ENCODE measurements at regions not wholly inside any gene's neighbourhood (a gene's known extent, or its start where the extent isn't known, plus 50 kb on each side); places are given as distances from the start of the nearest gene placed in this dataset.
A peak's percentile ranks its signal among the peaks of the same experiment; 100 is the strongest.

- peak; percentile 61 to 79 for DNase-seq
- 2 to 9% methylated on average over 5 of the region's 5 CpGs for WGBS, 2 donors
- peak overlapping the region; percentile 21 to 56 (median 42) for H3K27ac ChIP-seq
- H3K36me3 ChIP-seq = no peaks in the 10 kb centered on the region
- intact Hi-C loops (cut with DNase I) = no loop called here
- TF ChIP-seq CTCF (IDR thresholded peaks at IDR 0.05) = peak in 1 of 6 experiments; percentile 5
- no peak for TF ChIP-seq POLR2A (IDR thresholded peaks at IDR 0.05)
- peaks cover 0 to 20% of the 10 kb centered on the region in 2 donors for H3K4me1 ChIP-seq
- peak overlapping the region in 1 of 3 donors; percentile 9 for H3K4me3 ChIP-seq (replicated peaks in 1 of 3)
- H3K27me3 ChIP-seq = no peaks in the 10 kb centered on the region
- no peaks in the 10 kb centered on the region for H3K9me3 ChIP-seq
Measured at GRCh38 chr18:61606759-61607158, 273.5 kb downstream of the CDH20 start.

- intact Hi-C loops (cut with DNase I) = no loop called here
- Histone ChIP-seq H3K27ac (peak overlapping the region; percentile 21 to 56 (median 42)), H3K36me3 (no peaks in the 10 kb centered on the region), H3K4me3 (replicated peaks in 1 of 3) (peak overlapping the region in 2 of 3 donors; percentile 7 to 9), H3K27me3 (no peaks in the 10 kb centered on the region), H3K9me3 (no peaks in the 10 kb centered on the region), H3K4me1 (peaks cover 0 to 20% of the 10 kb centered on the region in 2 donors)
- DNase-seq = peak; percentile 22 to 25
- TF ChIP-seq CTCF (IDR thresholded peaks at IDR 0.05) = no peak
- no peak for TF ChIP-seq POLR2A (IDR thresholded peaks at IDR 0.05)
- WGBS, 2 donors = 28 to 37% methylated on average over 17 of the region's 17 CpGs
Measured at GRCh38 chr18:61606068-61606660, 272.9 kb downstream of the CDH20 start.

- intact Hi-C loops (cut with DNase I) = no loop called here
- Histone ChIP-seq H3K4me3 (replicated peaks in 1 of 3) (no peak overlapping the region), H3K9me3 (no peaks in the 10 kb centered on the region), H3K27me3 (no peaks in the 10 kb centered on the region), H3K4me1 (peaks cover 0 to 20% of the 10 kb centered on the region in 2 donors), H3K36me3 (no peaks in the 10 kb centered on the region), H3K27ac (peak overlapping the region; percentile 21 to 56 (median 42))
- 54 to 55% methylated on average over 3 of the region's 3 CpGs for WGBS, 2 donors
- no peak for TF ChIP-seq CTCF (IDR thresholded peaks at IDR 0.05)
- TF ChIP-seq POLR2A (IDR thresholded peaks at IDR 0.05) = no peak
- no peak for DNase-seq
Measured at GRCh38 chr18:61605376-61606067, 272.3 kb downstream of the CDH20 start.
